ENCODE measurements at regions not wholly inside any gene's neighbourhood (a gene's known extent, or its start where the extent isn't known, plus 50 kb on each side); places are given as distances from the start of the nearest gene placed in this dataset.

DNA sequence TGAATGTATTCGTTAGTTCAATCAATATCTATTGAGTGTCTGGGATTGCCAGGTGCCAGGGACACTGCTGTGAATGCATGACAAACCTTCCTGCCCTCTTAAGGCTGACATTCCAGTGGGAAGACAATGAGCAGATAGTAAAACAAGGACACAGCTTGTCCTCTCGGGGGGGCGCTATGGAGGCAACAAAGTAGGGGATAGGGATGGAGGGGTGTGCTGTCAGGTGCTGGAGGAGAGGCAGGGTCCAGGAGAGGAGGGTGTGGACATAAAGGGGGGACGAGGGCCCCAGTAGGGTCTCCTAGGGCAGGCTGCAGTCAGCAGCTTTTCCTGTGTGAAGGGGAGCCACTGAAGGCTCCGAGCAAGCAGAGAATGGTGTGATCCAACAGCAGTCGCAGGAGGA is 198.2 kb upstream of the PDE10A start:
- H3K36me3 ChIP-seq (replicated peaks; ENCODE audit: low read depth, low read length): no peaks in the 10 kb centered on the region
- TF ChIP-seq, protein P1, sequence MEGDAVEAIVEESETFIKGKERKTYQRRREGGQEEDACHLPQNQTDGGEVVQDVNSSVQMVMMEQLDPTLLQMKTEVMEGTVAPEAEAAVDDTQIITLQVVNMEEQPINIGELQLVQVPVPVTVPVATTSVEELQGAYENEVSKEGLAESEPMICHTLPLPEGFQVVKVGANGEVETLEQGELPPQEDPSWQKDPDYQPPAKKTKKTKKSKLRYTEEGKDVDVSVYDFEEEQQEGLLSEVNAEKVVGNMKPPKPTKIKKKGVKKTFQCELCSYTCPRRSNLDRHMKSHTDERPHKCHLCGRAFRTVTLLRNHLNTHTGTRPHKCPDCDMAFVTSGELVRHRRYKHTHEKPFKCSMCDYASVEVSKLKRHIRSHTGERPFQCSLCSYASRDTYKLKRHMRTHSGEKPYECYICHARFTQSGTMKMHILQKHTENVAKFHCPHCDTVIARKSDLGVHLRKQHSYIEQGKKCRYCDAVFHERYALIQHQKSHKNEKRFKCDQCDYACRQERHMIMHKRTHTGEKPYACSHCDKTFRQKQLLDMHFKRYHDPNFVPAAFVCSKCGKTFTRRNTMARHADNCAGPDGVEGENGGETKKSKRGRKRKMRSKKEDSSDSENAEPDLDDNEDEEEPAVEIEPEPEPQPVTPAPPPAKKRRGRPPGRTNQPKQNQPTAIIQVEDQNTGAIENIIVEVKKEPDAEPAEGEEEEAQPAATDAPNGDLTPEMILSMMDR (IDR thresholded peaks at IDR 0.05; ENCODE audit: low read depth, low read length): no peak
- no peak for TF ChIP-seq EZH2phosphoT487 (IDR thresholded peaks at IDR 0.05; ENCODE audit: low read depth)
- no peak overlapping the region for H3K4me2 ChIP-seq (ENCODE audit: low read length)
- no peak overlapping the region for H3K9ac ChIP-seq (ENCODE audit: low read length)
- H3K79me2 ChIP-seq (ENCODE audit: low read length): no peaks in the 10 kb centered on the region
- H3K27me3 ChIP-seq (ENCODE audit: low read depth, low read length): no peaks in the 10 kb centered on the region
- no peaks in the 10 kb centered on the region for H3K9me3 ChIP-seq (ENCODE audit: insufficient read depth, low read length)
- no peaks in the 10 kb centered on the region for H4K20me1 ChIP-seq (ENCODE audit: insufficient read depth, low read length)
- no peaks in the 10 kb centered on the region for H3K4me1 ChIP-seq (ENCODE audit: low read length)
- H3K27ac ChIP-seq (ENCODE audit: low read length): no peak overlapping the region
- H2AFZ ChIP-seq (ENCODE audit: low read depth, low read length): no peak overlapping the region
- no peak overlapping the region for H3K4me3 ChIP-seq (ENCODE audit: low read length)

DNA sequence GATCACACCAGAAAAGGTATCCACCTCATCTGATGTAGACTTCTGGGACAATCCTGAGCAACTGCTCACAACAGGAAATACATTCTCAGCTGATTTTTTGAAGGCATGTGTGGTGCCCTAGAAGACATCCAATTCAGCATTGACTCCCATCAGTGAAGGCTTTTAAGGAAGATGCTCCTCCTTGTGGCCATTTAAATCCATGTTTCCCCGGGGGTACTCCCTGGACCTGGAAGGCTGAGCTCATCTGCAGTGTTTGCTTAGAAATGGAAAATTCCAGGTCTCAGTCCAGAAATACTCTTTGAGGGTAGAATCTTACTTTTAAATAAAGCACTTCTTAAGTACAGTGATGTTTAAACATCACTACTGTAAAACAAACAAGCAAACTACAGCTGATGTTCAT is 195.5 kb upstream of the PDE10A start:
- H3K4me1 ChIP-seq (ENCODE audit: low read length): no peaks in the 10 kb centered on the region
- H3K9me3 ChIP-seq (ENCODE audit: insufficient read depth, low read length): no peaks in the 10 kb centered on the region
- H3K4me2 ChIP-seq (ENCODE audit: low read length): no peak overlapping the region
- H3K36me3 ChIP-seq (replicated peaks; ENCODE audit: low read depth, low read length): no peaks in the 10 kb centered on the region
- H4K20me1 ChIP-seq (ENCODE audit: insufficient read depth, low read length): no peaks in the 10 kb centered on the region
- no peak overlapping the region for H3K27ac ChIP-seq (ENCODE audit: low read length)
- H3K79me2 ChIP-seq (ENCODE audit: low read length): no peaks in the 10 kb centered on the region
- H3K9ac ChIP-seq (ENCODE audit: low read length): no peak overlapping the region
- no peak overlapping the region for H3K4me3 ChIP-seq (ENCODE audit: low read length)
- TF ChIP-seq EZH2phosphoT487 (IDR thresholded peaks at IDR 0.05; ENCODE audit: low read depth): no peak
- TF ChIP-seq, protein P1 (IDR thresholded peaks at IDR 0.05; ENCODE audit: low read depth, low read length): no peak
- H3K27me3 ChIP-seq (ENCODE audit: low read depth, low read length): no peaks in the 10 kb centered on the region
- H2AFZ ChIP-seq (ENCODE audit: low read depth, low read length): no peak overlapping the region

DNA sequence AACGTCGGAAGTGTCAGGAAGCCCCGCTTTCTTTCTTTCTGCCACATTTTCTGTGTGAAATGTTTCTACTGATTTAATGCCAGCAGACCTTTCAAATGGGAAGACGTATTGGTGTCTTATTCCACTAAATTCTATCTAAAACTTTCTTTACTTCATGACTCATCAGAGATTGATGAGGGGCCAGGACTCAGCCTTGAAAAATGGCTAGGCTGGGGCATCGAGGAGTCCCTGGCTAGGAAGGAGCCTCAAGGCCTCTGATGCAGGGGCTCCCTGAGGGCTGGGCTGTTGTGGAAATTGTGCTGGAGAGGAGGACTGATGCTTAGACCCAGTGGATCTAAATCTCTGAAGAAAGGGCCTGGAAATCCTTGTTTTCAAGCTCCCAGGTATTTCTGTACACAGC is 192.8 kb upstream of the PDE10A start:
- Histone ChIP-seq H3K27ac (ENCODE audit: low read length) (no peak overlapping the region), H3K4me3 (ENCODE audit: low read length) (no peak overlapping the region), H3K4me1 (ENCODE audit: low read length) (no peaks in the 10 kb centered on the region), H3K9ac (ENCODE audit: low read length) (no peak overlapping the region), H3K9me3 (ENCODE audit: insufficient read depth, low read length) (no peaks in the 10 kb centered on the region), H3K79me2 (ENCODE audit: low read length) (no peaks in the 10 kb centered on the region), H4K20me1 (ENCODE audit: insufficient read depth, low read length) (no peaks in the 10 kb centered on the region), H3K4me2 (ENCODE audit: low read length) (no peak overlapping the region), H3K27me3 (ENCODE audit: low read depth, low read length) (no peaks in the 10 kb centered on the region), H3K36me3 (replicated peaks; ENCODE audit: low read depth, low read length) (no peaks in the 10 kb centered on the region), H2AFZ (ENCODE audit: low read depth, low read length) (no peak overlapping the region)
- TF ChIP-seq, protein P1 (IDR thresholded peaks at IDR 0.05; ENCODE audit: low read depth, low read length): no peak

DNA sequence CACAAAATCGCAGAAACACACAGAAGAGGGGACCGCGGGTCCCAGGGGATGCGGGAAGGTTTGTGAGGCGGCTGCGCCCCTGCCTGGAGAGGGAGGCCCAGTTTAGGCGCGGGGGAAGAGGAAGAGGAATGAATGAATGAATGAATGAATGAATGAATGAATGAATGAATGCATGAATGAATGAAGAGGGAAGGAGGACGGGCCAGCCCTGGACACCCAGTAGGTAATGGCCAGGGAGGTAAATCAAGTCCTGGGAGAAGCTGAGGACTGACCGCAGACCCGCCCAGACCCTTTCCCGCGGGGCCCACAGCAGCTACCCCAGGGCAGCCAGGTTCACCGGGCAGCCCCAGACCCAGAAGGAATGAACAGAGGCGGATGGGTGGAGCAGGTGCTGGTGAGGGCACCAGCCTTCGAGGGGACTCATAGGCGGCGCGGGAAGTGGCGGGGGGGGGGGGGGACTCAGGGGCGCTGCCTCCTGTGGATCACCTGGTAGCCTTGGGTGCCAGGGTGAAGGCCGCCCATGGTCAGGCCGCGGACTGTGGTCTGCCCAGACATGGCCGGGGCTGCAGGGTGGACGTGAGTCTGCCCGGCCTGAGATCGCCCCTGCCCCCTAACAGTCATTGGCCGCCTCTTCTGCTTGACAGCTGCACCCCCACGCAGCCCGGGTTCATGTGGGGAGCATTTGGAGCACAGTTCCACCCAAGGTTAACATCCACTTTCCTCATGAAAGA is 192.0 kb upstream of the PDE10A start:
- no peak overlapping the region for H2AFZ ChIP-seq (ENCODE audit: low read depth, low read length)
- H3K4me3 ChIP-seq (ENCODE audit: low read length): no peak overlapping the region
- H3K9ac ChIP-seq (ENCODE audit: low read length): no peak overlapping the region
- H3K27ac ChIP-seq (ENCODE audit: low read length): no peak overlapping the region
- no peak overlapping the region for H3K4me2 ChIP-seq (ENCODE audit: low read length)
- no peaks in the 10 kb centered on the region for H3K9me3 ChIP-seq (ENCODE audit: insufficient read depth, low read length)
- no peaks in the 10 kb centered on the region for H3K27me3 ChIP-seq (ENCODE audit: low read depth, low read length)
- no peaks in the 10 kb centered on the region for H3K79me2 ChIP-seq (ENCODE audit: low read length)
- H3K4me1 ChIP-seq (ENCODE audit: low read length): no peaks in the 10 kb centered on the region
- no peaks in the 10 kb centered on the region for H3K36me3 ChIP-seq (replicated peaks; ENCODE audit: low read depth, low read length)
- no peaks in the 10 kb centered on the region for H4K20me1 ChIP-seq (ENCODE audit: insufficient read depth, low read length)
- TF ChIP-seq EZH2phosphoT487 (IDR thresholded peaks at IDR 0.05; ENCODE audit: low read depth): no peak
- TF ChIP-seq, protein P1 (IDR thresholded peaks at IDR 0.05; ENCODE audit: low read depth, low read length): no peak

Measured in OCI-LY3 (cell line).